Testis (tissue), 2 donors: ENCODE measurements at regions not wholly inside any gene's neighbourhood (a gene's known extent, or its start where the extent isn't known, plus 50 kb on each side); places are given as distances from the start of the nearest gene placed in this dataset.

ENCODE experiments used
- CTCF ChIP-seq, 3 experiments: fragments of 450-650 bp in 2 of 3; fragments of 200-600 bp in 1 of 3; sonication (generic) in 1 of 3; IDR thresholded peaks; one replicate each; pipeline ENCODE4 v1.5.1; 2016 to 2019; ENCODE audit warnings: antibody characterized with exemption in 3 of 3, mild to moderate bottlenecking in 2 of 3, moderate library complexity in 1 of 3
- POLR2A ChIP-seq: fragments of 450-650 bp; IDR thresholded peaks from one replicate; pipeline ENCODE4 v1.6.1; 2017; ENCODE audit warnings: antibody characterized with exemption, mild to moderate bottlenecking, moderate library complexity

GRCh38 chr13:106709522-106709921, 141.6 kb upstream of the ARGLU1 start:
- TF ChIP-seq CTCF (IDR thresholded peaks at IDR 0.05) (no peak), POLR2A (no peak)
